HG03342 (cell line): ENCODE measurements at regions not wholly inside any gene's neighbourhood (a gene's known extent, or its start where the extent isn't known, plus 50 kb on each side); places are given as distances from the start of the nearest gene placed in this dataset.
"Not testable (repeated sequence)": the region's sequence is repeated elsewhere in the genome, so short reads cannot be mapped to it uniquely, and the experiment has no call there.

ENCODE experiments used
- ATAC-seq: cut with Tn5 transposase; IDR thresholded peaks from one replicate; pipeline ENCODE4 v1.9.1; 2021; ENCODE audit warnings: mild to moderate bottlenecking, moderate library complexity; ENCODE audit not compliant: unreplicated experiment

DNA sequence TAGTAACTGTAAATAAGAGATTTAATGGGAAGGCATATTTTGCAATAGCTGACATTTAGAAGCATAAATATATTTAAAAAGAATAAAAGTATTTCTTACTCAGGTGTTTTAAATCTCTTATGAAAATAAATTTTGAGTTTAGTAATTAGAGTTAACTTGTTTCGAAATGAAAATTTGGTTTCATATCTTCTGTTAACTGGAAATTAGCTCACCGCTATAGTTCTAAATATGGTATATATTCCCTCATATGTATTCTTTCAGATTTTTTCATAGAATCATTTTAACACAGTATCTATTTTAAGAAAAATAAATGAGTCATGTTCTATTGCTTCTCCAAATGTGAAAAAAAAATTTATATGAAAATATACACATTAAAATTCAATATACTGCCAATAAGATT lies 434.1 kb downstream of the DTWD2 start:
- no peak for ATAC-seq

DNA sequence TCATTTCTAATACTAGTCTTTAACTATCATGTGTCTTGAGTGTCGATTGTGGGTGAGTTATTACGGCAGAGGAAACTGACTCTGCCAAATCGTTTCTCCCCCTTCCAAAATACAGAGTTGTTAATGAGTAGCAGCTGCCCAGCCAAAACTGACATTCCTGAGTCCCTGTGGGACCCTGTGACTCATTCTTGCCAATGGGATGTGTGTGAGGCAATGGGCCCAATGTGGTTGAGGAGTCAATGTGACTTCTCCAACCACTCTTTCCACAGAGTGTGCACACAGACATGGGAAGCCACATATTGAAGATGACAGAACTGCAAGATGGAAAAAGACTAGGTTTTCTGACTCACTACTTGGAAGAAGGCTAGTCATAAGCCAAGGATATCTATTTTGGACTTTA lies 434.7 kb downstream of the DTWD2 start:
- no peak for ATAC-seq

DNA sequence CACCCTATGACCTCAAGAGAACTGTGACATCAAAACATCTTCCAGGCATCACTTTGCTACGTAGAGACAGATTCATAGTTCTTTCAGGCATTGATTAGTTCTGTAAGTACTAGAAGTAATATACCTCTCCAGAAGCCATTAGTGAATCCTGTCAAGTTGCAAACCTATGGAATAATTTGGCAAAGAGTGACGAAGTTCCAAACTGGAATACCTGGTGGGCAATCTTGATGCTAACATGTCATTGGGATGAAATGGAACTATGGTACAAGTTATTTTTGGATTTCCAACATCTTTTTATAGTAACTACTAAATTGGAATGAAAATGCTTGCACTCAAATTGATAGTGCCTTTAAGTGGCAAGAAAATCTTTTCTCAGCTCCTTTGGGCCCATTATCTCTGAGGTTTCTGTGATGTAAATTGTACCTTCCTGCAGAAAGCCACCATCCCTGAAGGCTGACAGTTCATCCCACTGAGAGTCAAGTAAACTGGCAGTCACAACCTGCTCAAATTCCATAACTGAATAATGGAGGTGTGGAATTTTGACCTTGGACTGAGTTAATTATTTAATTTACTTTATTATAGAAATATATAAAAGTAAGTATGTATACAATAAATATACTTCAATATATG lies 435.5 kb downstream of the DTWD2 start:
- no peak for ATAC-seq

DNA sequence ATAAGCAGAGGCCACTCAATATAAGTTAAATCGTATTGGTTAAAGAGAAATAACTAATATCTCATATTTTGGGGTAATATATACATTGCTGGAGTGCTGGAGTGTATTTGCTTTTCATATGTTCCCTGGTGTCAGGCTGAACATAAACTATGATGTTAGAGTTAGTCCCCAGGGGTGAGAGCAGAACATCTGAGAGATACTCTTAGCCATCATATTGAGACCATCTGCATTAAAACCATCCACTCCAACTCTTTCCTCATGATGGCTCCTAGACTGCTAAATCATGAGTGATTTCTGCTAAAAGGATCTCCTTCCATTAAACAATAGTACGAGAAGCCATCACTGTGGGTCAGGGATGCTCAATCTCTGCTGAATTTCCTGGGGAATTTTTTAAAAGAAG lies 436.2 kb downstream of the DTWD2 start:
- no peak for ATAC-seq

DNA sequence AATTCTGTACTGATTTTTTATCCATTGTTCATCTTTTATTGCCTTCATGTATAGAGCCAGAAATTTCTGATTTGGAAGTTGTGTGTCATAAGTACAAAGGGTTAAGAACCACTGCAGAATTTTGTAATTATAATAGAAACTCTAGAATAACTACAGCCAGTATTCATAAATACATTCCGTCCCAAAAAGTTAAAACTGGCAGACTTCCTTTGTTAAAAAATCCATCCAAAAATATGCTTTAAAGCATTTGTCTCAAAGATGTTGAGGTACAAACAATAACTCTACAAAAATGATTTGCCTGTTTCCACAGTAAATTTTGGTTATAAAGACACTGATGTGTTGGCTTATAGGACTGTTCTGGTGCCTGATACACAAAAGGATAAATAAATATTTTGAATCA lies 436.6 kb downstream of the DTWD2 start:
- ATAC-seq: no peak

DNA sequence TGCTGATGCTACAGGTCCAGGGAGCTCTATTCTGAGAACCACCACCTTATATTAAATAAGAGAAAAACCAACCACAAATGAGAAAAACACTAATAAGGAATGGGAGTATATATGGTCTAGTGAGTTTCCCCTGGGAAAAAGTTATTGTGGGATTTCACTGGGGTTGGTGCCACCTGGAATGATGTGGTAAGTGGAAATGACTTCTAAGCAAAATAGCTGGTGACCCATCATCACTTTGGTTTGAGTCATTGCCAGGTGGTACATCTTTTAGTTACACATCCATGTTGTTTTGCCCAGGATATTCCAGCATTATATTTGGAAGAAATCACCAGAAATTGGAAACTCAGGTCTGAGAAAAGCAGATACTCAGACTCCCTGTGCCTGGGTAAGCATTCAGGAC lies 437.3 kb downstream of the DTWD2 start:
- no peak for ATAC-seq

DNA sequence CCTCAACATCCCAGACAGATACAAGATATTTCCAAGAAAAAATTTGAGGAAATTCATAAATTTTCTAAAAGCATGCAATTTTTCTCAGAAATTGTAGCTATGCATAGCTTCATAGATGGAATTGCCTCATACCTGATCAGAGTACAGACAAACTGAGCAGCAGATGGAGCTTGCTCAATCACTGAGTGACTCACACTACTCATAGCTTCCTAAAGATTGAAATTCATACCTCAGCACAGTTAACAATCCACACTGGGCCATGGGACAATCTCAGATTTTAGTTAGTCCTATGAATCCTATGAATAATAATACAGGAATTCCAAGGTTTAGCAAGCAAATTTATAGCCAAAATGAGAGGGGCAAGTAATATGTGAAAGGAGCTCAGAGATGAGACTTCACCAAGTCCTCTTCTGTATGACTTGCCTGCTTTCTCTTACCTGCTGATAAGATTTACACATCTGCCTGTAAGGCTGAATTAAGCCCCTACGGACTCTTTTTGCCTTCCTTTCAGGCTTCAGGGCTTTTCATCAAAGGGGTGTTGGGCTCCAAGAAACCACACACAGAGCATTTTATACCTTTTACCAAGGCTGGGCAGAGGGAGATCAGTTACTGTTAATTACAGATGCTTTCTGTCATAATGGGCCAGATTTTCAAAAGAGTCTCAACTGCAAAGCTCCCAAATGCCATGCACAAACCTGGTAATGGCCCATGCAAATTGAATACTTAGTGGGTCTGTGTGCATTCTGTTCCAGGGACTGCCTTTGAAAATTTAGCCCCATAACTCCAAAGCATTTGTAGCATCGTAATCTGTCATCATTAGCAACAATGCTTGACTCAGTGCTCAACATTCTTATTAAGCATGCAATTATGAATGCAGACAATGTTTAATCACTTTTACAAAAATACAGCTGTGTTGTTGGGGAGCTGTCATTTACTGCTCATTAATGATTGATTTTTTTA lies 439.3 kb downstream of the DTWD2 start:
- ATAC-seq: no peak

DNA sequence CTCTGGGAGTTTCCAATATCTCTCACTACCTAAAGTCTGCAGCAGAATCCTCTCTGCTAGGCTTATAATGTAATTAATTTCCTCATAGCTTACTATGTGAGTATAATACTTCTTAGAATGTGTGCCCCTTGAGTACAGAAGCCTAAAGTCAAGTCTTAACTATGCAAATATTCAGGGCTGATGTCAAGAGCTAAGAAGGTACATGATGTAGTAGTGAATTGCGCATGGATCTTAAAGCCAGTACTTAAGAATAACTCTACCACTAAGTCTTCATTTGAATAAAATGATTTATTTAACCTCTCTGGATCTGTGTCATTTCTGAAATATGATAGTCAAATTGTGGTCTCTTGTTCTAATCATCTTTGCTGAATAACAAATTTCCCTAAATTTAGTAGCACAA lies 442.9 kb downstream of the DTWD2 start:
- ATAC-seq: no peak

DNA sequence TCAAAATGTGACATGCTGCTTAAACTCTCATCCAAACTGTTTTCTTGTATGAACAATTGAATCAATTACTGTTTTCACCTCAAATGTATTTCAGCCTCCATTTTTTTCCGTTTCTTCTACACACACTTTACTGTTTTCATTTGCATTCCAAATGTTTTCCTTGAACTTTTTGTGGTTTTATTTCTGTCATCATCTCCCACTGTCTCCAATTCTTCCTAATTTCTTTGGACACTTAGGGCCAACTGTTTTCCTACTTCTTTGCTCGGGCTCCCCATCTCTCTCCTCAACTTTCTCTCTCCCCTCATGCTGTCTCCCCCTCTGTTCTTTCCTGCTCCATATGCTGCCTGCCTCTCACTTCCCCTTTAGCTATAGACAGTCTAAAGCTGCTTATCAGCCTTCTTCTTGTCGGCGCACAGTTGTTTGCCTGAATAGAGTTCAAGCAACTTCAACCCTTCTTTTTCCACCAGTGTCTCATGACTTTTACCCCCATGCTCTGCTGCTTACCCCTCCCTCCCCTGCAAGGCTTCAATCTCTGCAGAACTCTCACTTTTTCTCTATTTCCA lies 443.4 kb downstream of the DTWD2 start:
- no peak for ATAC-seq

DNA sequence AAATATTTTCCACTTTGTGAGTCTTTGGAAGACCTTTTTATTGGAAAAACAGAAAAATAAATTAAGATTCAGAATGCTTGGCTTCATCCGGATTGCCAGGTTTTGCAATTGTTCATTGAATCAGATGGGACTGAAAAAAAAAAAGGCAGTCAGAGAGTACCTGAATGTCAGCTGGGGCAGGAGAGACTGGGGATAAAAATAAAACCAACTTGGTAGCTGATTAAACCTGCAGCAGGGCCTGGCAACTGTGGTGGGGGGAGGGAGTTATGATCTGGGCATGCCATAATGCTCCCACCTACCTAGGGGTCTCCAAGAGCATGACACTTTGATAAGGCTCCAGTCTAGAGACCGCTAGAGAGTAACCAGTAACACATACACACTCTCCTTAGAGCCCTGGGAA lies 454.4 kb downstream of the DTWD2 start:
- ATAC-seq: no peak

DNA sequence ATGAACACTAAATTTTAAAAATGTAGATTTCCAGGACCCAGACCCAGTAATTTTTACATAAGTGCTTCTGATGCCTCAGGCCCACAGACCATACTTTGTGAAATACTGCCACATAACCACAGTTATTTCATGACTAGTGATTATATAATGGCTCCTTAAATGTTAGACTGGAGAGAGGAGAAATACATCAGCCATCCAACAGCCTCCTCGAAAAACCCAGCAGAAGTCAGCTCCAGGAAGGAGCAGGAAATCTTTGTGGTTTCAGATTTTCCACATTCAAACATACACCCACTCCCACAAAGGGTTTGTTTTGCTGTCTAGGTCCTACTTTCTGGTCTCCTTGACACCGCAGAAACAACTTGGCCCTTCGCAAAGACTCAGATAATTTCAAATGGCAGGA lies 455.2 kb downstream of the DTWD2 start:
- no peak for ATAC-seq

DNA sequence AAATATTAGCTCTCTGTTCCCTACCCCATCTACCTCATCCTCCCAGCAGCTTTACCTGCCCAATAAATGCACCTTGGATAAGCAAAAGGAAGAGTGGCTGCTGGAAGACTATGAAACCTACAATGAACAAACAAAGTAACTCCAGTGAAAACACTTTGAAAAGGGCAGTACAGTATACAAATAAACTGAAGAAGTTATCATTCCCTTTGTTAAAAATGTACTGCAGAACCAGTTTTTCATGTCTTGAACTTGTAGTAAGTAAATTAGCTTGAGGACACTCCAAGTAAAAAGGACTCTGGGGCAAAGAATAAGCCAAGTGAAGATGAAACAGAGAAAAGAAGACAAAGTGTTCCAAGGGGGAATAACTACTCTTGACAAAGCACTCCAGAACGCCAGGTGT lies 457.1 kb downstream of the DTWD2 start:
- no peak for ATAC-seq

DNA sequence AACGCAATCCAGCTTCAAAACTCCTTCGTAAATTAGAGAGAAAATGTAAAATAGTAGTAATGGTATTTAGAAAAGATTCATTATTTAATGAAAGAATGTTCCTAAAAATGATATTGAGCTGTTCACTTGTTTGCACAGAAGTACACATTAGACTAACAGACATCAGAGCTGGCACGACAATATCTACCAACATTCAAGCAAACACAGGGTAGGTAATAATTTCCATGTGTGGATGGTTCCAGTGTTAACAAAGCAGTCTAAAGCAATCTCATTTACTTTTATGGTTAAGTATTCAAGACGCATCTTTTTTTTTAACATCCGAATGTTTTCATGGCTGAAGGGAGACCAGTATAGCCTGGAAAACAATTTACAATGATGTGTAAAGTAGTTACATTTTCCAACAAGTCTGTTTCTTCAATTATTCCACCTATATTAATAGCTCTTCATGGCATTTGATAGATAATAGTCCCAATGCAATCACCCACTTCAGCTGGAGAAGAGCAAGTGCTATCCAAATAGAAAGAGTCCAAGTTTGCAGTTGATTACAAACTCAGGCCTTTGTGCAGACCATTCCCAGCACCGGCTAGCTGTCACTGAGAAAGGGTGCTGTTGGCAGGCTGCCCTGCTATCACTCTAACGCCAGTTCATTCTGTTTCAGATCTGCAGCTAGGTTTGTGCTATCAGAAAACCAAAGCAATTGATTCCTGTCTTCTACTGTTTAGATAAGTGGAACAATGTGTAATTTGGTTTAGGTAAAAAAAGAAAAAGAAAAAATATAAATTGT lies 458.8 kb downstream of the DTWD2 start:
- no peak for ATAC-seq

DNA sequence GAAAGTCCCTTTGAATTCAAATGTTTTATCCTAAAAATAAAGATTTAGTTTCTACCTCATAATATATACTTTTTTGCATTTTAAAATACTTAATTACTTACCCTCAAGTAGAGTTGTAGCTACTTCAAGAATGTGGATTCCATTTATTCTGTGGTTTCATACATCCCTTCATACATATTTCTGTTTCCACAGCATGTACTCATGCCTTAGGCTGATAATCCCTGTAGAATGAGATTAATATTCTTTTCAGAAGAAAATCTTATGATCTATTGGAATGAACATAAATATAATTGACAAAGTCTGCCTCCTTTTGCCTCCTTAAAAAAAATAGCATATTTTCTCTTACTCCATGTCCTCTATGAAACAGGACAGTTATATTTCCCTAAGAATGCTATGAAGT lies 465.7 kb downstream of the DTWD2 start:
- ATAC-seq: no peak

DNA sequence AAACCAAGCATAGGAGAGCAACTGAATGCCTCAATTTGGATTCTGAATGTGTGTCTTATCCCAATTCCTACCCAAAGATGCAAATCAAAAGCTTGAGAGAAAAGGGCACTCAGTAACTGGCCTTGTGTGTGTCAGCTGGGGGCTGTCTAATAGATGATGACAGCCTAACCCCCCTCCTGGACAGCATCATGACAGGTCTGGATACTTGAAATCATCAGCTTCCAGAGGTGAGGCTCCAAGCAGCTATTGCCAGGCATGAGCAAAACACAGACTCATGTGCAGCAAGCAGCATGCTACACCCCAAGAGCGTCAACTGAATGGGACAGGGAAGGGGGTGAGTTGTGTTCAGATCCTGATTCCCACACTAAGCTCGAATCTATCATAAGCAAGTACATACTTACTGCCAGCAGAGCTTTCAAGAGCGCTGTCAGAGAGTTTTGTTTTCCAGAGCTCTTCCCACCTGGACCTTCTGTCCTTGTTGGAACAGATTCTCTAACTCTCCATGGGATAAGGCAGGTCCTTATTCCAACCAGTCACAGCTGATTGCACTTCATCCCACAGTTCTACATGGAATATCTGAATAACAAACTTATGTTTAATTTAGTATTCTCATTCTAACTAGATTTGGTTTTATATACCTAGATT lies 467.5 kb downstream of the DTWD2 start:
- ATAC-seq: no peak

DNA sequence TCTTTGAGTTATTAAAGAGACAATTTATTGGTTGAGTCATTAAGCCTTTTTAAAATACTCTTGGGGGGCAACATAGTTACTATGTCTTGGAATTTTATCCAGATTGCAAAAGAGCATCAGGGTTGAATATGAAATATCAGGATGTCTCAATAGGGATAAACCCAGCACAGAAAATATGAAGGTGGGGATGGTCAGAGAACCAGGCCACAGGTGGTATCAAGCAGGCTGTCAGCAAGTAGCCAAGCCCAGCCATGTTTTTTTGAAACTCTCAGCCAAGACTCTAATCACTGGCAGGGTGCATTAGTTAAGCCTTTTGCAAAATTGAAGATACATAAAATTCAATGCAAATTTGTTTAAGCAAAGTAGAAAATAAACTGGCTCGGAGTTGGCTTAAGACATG lies 468.9 kb downstream of the DTWD2 start:
- no peak for ATAC-seq

DNA sequence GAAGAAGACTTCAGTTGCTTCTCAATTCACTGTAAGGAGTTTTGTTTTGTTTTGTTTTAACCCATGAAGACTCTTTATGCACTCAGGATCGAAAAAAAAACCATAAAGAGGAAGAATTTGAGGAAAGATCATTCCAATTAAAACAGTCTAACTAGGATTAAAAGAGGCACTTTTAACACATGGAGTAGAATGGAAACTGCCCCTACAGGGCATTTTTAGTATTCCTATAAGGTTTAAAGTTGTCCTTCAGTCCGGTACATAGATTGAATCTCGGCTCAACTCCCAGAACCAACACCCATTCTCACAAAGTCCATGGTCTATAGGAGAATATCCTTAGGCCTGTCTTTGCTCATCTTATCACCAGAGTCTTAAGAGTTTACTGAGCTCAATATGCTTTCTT lies 469.6 kb downstream of the DTWD2 start:
- ATAC-seq: no peak

DNA sequence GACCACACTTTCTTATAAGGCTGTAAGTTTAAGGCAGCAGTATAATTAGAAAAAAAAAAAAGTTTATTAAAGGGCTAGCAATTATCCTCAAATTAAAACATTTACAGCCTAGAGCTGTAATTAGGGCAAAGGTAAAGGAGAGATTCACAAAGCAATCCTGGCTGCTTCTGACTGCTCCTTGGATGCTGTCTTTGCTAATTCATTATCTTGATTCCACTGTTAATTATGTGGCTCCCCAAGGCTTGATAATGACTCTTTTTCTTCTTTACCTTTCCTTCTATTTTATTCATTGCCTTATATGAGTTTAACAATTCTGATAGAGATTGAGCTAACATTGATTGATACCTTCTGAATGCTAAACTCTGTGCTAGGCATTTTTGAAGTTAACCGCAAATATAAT lies 476.5 kb downstream of the DTWD2 start:
- ATAC-seq: no peak

DNA sequence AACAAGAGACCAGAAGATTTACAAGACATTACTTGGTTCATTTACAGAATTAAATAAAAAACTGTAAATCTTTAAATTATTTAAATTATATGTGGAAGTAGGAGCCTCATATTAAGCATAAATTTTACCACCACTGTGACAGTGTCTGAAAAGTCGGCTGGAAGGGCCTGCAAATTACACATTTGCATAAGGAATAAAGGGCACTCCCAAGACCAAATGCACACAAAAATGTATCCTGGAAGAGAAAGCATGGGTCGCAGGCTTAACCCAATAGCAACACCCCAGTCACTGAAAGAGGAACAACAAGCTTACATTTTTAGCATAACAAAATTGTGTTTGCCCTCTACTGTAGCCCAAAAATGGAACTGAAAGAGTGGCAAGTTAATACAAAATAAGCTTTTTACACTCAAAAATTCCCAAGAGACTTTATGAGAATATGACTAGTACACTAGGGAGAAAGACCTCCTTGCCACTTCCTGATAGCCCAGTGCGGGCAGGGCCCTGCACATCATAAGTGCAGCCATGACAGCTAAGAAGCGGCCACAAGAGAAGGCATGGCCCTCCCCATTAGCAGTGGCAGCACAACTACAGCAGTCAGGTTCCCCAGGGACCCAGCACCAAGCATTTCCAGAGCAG lies 482.0 kb downstream of the DTWD2 start:
- ATAC-seq: peak; percentile 96

DNA sequence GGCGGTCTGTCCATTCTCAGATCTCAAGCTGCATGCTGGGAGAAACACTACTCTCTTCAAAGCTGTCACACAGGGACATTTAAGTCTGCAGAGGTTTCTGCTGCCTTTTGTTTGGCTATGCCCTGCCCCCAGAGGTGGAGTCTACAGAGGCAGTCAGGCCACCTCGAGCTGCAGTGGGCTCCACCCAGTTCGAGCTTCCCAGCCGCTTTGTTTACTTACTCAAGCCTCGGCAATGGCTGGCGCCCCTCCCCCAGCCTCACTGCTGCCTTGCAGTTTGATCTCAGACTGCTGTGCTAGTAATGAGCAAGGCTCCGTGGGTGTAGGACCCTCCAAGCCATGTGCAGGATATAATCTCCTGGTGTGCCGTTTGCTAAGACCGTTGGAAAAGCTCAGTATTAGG lies 486.1 kb downstream of the DTWD2 start:
- not testable (repeated sequence) for ATAC-seq
